OCI-LY3 (cell line): ENCODE measurements at regions not wholly inside any gene's neighbourhood (a gene's known extent, or its start where the extent isn't known, plus 50 kb on each side); places are given as distances from the start of the nearest gene placed in this dataset.

ENCODE experiments used
- H2AFZ ChIP-seq: fragments of 200-600, 300-600 bp; shearing (Covaris generic); 2 replicates; pipeline ENCODE4 v1.6.0; 2014; ENCODE audit warnings: antibody characterized with exemption, low read depth, low read length
- H3K27ac ChIP-seq: fragments of 200-600, 300-600 bp; sonication (generic); 2 replicates; pipeline ENCODE4 v1.5.1; 2014; ENCODE audit warnings: mild to moderate bottlenecking, low read length, moderate library complexity, mixed read lengths
- H3K27me3 ChIP-seq: fragments of 200-600, 300-600 bp; sonication (generic); 2 replicates; pipeline ENCODE4 v1.6.1; 2014; ENCODE audit warnings: low read depth, low read length, mixed read lengths
- H3K36me3 ChIP-seq: fragments of 200-600, 300-600 bp; sonication (generic); replicated peaks from 2 replicates; pipeline ENCODE3; 2014; ENCODE audit warnings: low read depth, low read length, mixed read lengths
- H3K4me1 ChIP-seq: fragments of 300-600, 200-600 bp; sonication (generic); 2 replicates; pipeline ENCODE4 v1.6.1; 2014; ENCODE audit warnings: low read length, mixed read lengths
- H3K4me2 ChIP-seq: fragments of 200-600, 300-600 bp; sonication (generic); 2 replicates; pipeline ENCODE4 v1.6.1; 2014; ENCODE audit warnings: low read length, mixed read lengths
- H3K4me3 ChIP-seq: fragments of 300-600, 200-600 bp; sonication (generic); 2 replicates; pipeline ENCODE4 v1.5.1; 2014; ENCODE audit warnings: antibody characterized with exemption, mild to moderate bottlenecking, low read length, moderate library complexity
- H3K79me2 ChIP-seq: fragments of 300-600, 200-600 bp; shearing (Covaris generic); 2 replicates; pipeline ENCODE4 v1.6.1; 2014; ENCODE audit warnings: mild to moderate bottlenecking, low read length, mixed read lengths
- H3K9ac ChIP-seq: fragments of 300-600, 200-600 bp; shearing (Covaris generic); 2 replicates; pipeline ENCODE4 v1.6.0; 2014; ENCODE audit warnings: mild to moderate bottlenecking, low read length, moderate library complexity
- H3K9me3 ChIP-seq: fragments of 200-600, 300-600 bp; shearing (Covaris generic); 2 replicates; pipeline ENCODE4 v1.6.1; 2014; ENCODE audit warnings: low read length, mixed read lengths; ENCODE audit not compliant: insufficient read depth
- H4K20me1 ChIP-seq: fragments of 200-600, 300-600 bp; sonication (generic); 2 replicates; pipeline ENCODE4 v1.6.1; 2016; ENCODE audit warnings: low read length, mixed read lengths; ENCODE audit not compliant: insufficient read depth
- CTCF ChIP-seq: fragments of 200-600, 300-600 bp; sonication (generic); IDR thresholded peaks from 2 replicates; pipeline ENCODE4 v1.5.1; 2014; ENCODE audit warnings: antibody characterized with exemption, low read length, low read depth
- EZH2phosphoT487 ChIP-seq: fragments of 200-600 bp; shearing (Covaris generic); IDR thresholded peaks from 2 replicates; pipeline ENCODE4 v1.6.1; 2018; ENCODE audit warnings: antibody characterized with exemption, mixed run types, low read depth

GRCh38 chr9:135222881-135223760 is 135.7 kb downstream of the OLFM1 start:
- Histone ChIP-seq H3K27me3 (no peaks in the 10 kb centered on the region), H2AFZ (no peak overlapping the region), H3K4me1 (no peaks in the 10 kb centered on the region), H3K79me2 (no peaks in the 10 kb centered on the region), H3K27ac (no peak overlapping the region), H3K4me3 (no peak overlapping the region), H3K9ac (no peak overlapping the region), H4K20me1 (no peaks in the 10 kb centered on the region), H3K36me3 (no peaks in the 10 kb centered on the region), H3K9me3 (no peaks in the 10 kb centered on the region), H3K4me2 (no peak overlapping the region)
- TF ChIP-seq CTCF: no peak
- TF ChIP-seq EZH2phosphoT487: no peak

- no peaks in the 10 kb centered on the region for H4K20me1 ChIP-seq
- no peaks in the 10 kb centered on the region for H3K9me3 ChIP-seq
- TF ChIP-seq EZH2phosphoT487 (no peak), CTCF (no peak)
- H3K4me1 ChIP-seq: no peaks in the 10 kb centered on the region
- H3K36me3 ChIP-seq: no peaks in the 10 kb centered on the region
- no peak overlapping the region for H3K27ac ChIP-seq
- no peaks in the 10 kb centered on the region for H3K27me3 ChIP-seq
- no peak overlapping the region for H3K4me2 ChIP-seq
- no peaks in the 10 kb centered on the region for H3K79me2 ChIP-seq
- no peak overlapping the region for H2AFZ ChIP-seq
- H3K4me3 ChIP-seq: no peak overlapping the region
- H3K9ac ChIP-seq: no peak overlapping the region
Measured at GRCh38 chr9:135223831-135224230, 136.4 kb downstream of the OLFM1 start.

GRCh38 chr9:135224286-135224877 is 136.9 kb downstream of the OLFM1 start:
- no peaks in the 10 kb centered on the region for H4K20me1 ChIP-seq
- H3K79me2 ChIP-seq: no peaks in the 10 kb centered on the region
- no peak overlapping the region for H3K9ac ChIP-seq
- TF ChIP-seq CTCF (no peak), EZH2phosphoT487 (no peak)
- no peaks in the 10 kb centered on the region for H3K36me3 ChIP-seq
- no peak overlapping the region for H2AFZ ChIP-seq
- no peak overlapping the region for H3K27ac ChIP-seq
- no peaks in the 10 kb centered on the region for H3K4me1 ChIP-seq
- H3K4me2 ChIP-seq: no peak overlapping the region
- H3K9me3 ChIP-seq: no peaks in the 10 kb centered on the region
- no peak overlapping the region for H3K4me3 ChIP-seq
- H3K27me3 ChIP-seq: no peaks in the 10 kb centered on the region

GRCh38 chr9:135224921-135225541 is 137.6 kb downstream of the OLFM1 start:
- Histone ChIP-seq H3K79me2 (no peaks in the 10 kb centered on the region), H3K36me3 (no peaks in the 10 kb centered on the region), H3K4me2 (no peak overlapping the region), H4K20me1 (no peaks in the 10 kb centered on the region), H3K4me1 (no peaks in the 10 kb centered on the region), H2AFZ (no peak overlapping the region), H3K9me3 (no peaks in the 10 kb centered on the region), H3K4me3 (no peak overlapping the region), H3K27me3 (no peaks in the 10 kb centered on the region), H3K27ac (no peak overlapping the region), H3K9ac (no peak overlapping the region)
- no peak for TF ChIP-seq EZH2phosphoT487
- TF ChIP-seq CTCF: no peak
